GDM1 (cell line): ENCODE measurements at regions not wholly inside any gene's neighbourhood (a gene's known extent, or its start where the extent isn't known, plus 50 kb on each side); places are given as distances from the start of the nearest gene placed in this dataset.
"Not testable (repeated sequence)": the region's sequence is repeated elsewhere in the genome, so short reads cannot be mapped to it uniquely, and the experiment has no call there.

Experiments
- DNase-seq: peaks from one replicate; lab custom pipeline; 2025; lab: John Stamatoyannopoulos, UW

- DNase-seq, result not testable (repeated sequence)
These were observed 55.3 kb upstream of the THOC2 start for GRCh38 chrX:123788193-123788592.

- DNase-seq, result no peak
These were observed 55.9 kb upstream of the THOC2 start for GRCh38 chrX:123788744-123789143.

- no peak for DNase-seq
These were observed 62.1 kb upstream of the XIAP start for GRCh38 chrX:123797543-123798447.

- DNase-seq, result not testable (repeated sequence)
These were observed 61.0 kb upstream of the XIAP start for GRCh38 chrX:123798706-123799430.

- no peak for DNase-seq
These were observed 58.0 kb upstream of the XIAP start for GRCh38 chrX:123801901-123802300.

- peak; percentile 11 for DNase-seq
These were observed 56.4 kb upstream of the XIAP start for GRCh38 chrX:123803331-123803983.

- not testable (repeated sequence) for DNase-seq
These were observed 55.9 kb upstream of the XIAP start for GRCh38 chrX:123803984-123804365.

- DNase-seq, result no peak
These were observed 51.9 kb upstream of the XIAP start for GRCh38 chrX:123807835-123808416.

GRCh38 chrX:123809854-123810375 lies 49.9 kb upstream of the XIAP start:
- no peak for DNase-seq
